C4-2B (cell line): ENCODE measurements at regions not wholly inside any gene's neighbourhood (a gene's known extent, or its start where the extent isn't known, plus 50 kb on each side); places are given as distances from the start of the nearest gene placed in this dataset.

Experiments used
- ZFX ChIP-seq: fragments of 450-650 bp; IDR thresholded peaks from 2 replicates; pipeline ENCODE4 v1.6.1; 2017
- TF ChIP-seq, protein P1 (sequence below): fragments of 450-650 bp; conservative IDR thresholded peaks from 2 replicates; pipeline ENCODE4 v1.5.1; 2017; ENCODE audit warnings: mild to moderate bottlenecking

DNA sequence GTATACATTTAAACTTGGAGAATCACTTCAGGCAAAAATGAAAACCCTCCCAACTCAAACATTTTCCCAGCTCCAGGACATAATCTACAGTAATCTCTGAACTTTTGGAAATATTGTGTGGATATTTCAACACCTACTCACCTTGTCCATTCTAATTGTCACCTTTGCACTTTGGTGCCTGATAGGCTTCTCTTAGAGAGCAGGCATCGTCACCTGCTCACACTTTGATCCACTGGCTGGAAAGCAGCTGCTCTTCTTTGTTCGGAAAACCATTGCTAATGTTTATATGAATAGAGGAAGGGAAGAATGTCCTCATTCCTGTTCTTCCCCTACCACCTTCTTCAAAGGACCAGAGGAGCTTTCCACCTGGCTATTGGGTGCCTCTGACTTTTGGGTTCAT, 411.2 kb downstream of the FGF9 start:
- TF ChIP-seq, protein P1, sequence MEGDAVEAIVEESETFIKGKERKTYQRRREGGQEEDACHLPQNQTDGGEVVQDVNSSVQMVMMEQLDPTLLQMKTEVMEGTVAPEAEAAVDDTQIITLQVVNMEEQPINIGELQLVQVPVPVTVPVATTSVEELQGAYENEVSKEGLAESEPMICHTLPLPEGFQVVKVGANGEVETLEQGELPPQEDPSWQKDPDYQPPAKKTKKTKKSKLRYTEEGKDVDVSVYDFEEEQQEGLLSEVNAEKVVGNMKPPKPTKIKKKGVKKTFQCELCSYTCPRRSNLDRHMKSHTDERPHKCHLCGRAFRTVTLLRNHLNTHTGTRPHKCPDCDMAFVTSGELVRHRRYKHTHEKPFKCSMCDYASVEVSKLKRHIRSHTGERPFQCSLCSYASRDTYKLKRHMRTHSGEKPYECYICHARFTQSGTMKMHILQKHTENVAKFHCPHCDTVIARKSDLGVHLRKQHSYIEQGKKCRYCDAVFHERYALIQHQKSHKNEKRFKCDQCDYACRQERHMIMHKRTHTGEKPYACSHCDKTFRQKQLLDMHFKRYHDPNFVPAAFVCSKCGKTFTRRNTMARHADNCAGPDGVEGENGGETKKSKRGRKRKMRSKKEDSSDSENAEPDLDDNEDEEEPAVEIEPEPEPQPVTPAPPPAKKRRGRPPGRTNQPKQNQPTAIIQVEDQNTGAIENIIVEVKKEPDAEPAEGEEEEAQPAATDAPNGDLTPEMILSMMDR = no peak
- no peak for TF ChIP-seq ZFX
